Activated CD8-positive, alpha-beta memory T cell treated with anti-CD3 and anti-CD28 coated beads for 24 hours (primary cell): ENCODE measurements at regions not wholly inside any gene's neighbourhood (a gene's known extent, or its start where the extent isn't known, plus 50 kb on each side); places are given as distances from the start of the nearest gene placed in this dataset.
"Not testable (repeated sequence)": the region's sequence is repeated elsewhere in the genome, so short reads cannot be mapped to it uniquely, and the experiment has no call there.

Experiments
- DNase-seq: peaks from one replicate; pipeline ENCODE4 v3.0.0-alpha.2; 2020

- DNase-seq = no peak
Observed at GRCh38 chr12:88868050-88868449, 287.8 kb upstream of the KITLG start.

GRCh38 chr12:88867510-88867909, 287.2 kb upstream of the KITLG start:
- no peak for DNase-seq

GRCh38 chr12:88866881-88867280, 286.6 kb upstream of the KITLG start:
- no peak for DNase-seq

GRCh38 chr12:88865537-88865936, 285.3 kb upstream of the KITLG start:
- no peak for DNase-seq

GRCh38 chr12:88860851-88861250, 280.6 kb upstream of the KITLG start:
- no peak for DNase-seq

- no peak for DNase-seq
Observed at GRCh38 chr12:88856201-88856600, 275.9 kb upstream of the KITLG start.

- DNase-seq = no peak
Observed at GRCh38 chr12:88855301-88855700, 275.0 kb upstream of the KITLG start.

- no peak for DNase-seq
Observed at GRCh38 chr12:88854260-88854659, 274.0 kb upstream of the KITLG start.

GRCh38 chr12:88847246-88847645, 267.0 kb upstream of the KITLG start:
- not testable (repeated sequence) for DNase-seq

- no peak for DNase-seq
Observed at GRCh38 chr12:88844426-88844825, 264.2 kb upstream of the KITLG start.

- no peak for DNase-seq
Observed at GRCh38 chr12:88842314-88842713, 262.0 kb upstream of the KITLG start.

- DNase-seq = no peak
Observed at GRCh38 chr12:88839486-88839885, 259.2 kb upstream of the KITLG start.

- no peak for DNase-seq
Observed at GRCh38 chr12:88836156-88836555, 255.9 kb upstream of the KITLG start.

- DNase-seq = no peak
Observed at GRCh38 chr12:88834226-88834625, 254.0 kb upstream of the KITLG start.

- DNase-seq = no peak
Observed at GRCh38 chr12:88833641-88834116, 253.4 kb upstream of the KITLG start.

- not testable (repeated sequence) for DNase-seq
Observed at GRCh38 chr12:88828537-88828936, 248.3 kb upstream of the KITLG start.

GRCh38 chr12:88820012-88820411, 239.7 kb upstream of the KITLG start:
- no peak for DNase-seq

GRCh38 chr12:88816201-88816600, 235.9 kb upstream of the KITLG start:
- DNase-seq = no peak

GRCh38 chr12:88814779-88815178, 234.5 kb upstream of the KITLG start:
- no peak for DNase-seq

- DNase-seq = no peak
Observed at GRCh38 chr12:88812610-88813009, 232.3 kb upstream of the KITLG start.

GRCh38 chr12:88810806-88811205, 230.5 kb upstream of the KITLG start:
- no peak for DNase-seq

- not testable (repeated sequence) for DNase-seq
Observed at GRCh38 chr12:88809841-88810240, 229.6 kb upstream of the KITLG start.

GRCh38 chr12:88805692-88806091, 225.4 kb upstream of the KITLG start:
- DNase-seq = no peak

GRCh38 chr12:88805286-88805685, 225.0 kb upstream of the KITLG start:
- no peak for DNase-seq

- DNase-seq = no peak
Observed at GRCh38 chr12:88802096-88802706, 221.9 kb upstream of the KITLG start.
